ENCODE measurements at regions not wholly inside any gene's neighbourhood (a gene's known extent, or its start where the extent isn't known, plus 50 kb on each side); places are given as distances from the start of the nearest gene placed in this dataset.

- TF ChIP-seq CTCF (IDR thresholded peaks at IDR 0.05) = no peak
- no peak for TF ChIP-seq EP300 (IDR thresholded peaks at IDR 0.05)
Observed at GRCh38 chr12:107400686-107401447, 284.7 kb upstream of the PWP1 start.
